Mononuclear cell (primary cell): ENCODE measurements at regions not wholly inside any gene's neighbourhood (a gene's known extent, or its start where the extent isn't known, plus 50 kb on each side); places are given as distances from the start of the nearest gene placed in this dataset.
"Not testable (repeated sequence)": the region's sequence is repeated elsewhere in the genome, so short reads cannot be mapped to it uniquely, and the experiment has no call there.

Source experiments
- H3K27me3 ChIP-seq: 2 replicates; pipeline ENCODE4 v1.6.0; 2011; ENCODE audit warnings: low read length, control low read depth; ENCODE audit not compliant: insufficient read depth
- H3K4me1 ChIP-seq: 2 replicates; pipeline ENCODE4 v1.5.1; 2011; ENCODE audit warnings: mild to moderate bottlenecking, low read length, control low read depth; ENCODE audit not compliant: insufficient read depth
- H3K4me3 ChIP-seq: 2 replicates; pipeline ENCODE4 v1.5.1; 2011; ENCODE audit warnings: mild to moderate bottlenecking, low read length, moderate library complexity
- H3K9me3 ChIP-seq: 2 replicates; pipeline ENCODE4 v1.5.1; 2011; ENCODE audit warnings: low read depth, mild to moderate bottlenecking, control low read depth, low read length

- not testable (repeated sequence) for H3K27me3 ChIP-seq, H3K4me3 ChIP-seq, H3K4me1 ChIP-seq, H3K9me3 ChIP-seq
Measured at GRCh38 chr6:14301477-14301876, 183.9 kb downstream of the CD83 start.

- no peak overlapping the region for H3K4me3 ChIP-seq
- no peaks in the 10 kb centered on the region for H3K4me1 ChIP-seq
- no peaks in the 10 kb centered on the region for H3K27me3 ChIP-seq
Measured at GRCh38 chr6:14305131-14305530, 187.6 kb downstream of the CD83 start.

DNA sequence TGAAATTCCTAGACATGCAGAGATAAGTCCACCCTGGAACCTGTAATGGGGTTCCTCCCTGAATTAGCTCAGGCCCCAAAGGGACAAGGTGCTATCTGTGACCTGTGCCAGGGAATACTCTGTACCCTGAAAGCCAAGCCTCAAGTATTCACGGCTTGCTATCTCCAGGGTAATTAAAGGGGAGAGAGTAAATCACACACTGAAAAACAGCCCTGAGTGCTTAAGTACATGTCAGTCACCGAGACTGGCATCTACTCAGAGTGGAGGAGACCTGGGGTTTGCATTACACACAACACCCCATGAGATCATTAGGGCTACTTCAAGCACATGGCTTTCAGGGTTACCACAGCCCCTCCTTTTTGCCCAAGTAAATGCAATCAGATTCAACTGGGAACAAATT, 188.1 kb downstream of the CD83 start:
- no peaks in the 10 kb centered on the region for H3K9me3 ChIP-seq

More at GRCh38 chr6:14305131-14305530, 187.6 kb downstream of the CD83 start:
- H3K9me3 ChIP-seq: no peaks in the 10 kb centered on the region

GRCh38 chr6:14306151-14306906, 188.8 kb downstream of the CD83 start:
- Histone ChIP-seq H3K4me3 (no peak overlapping the region), H3K4me1 (no peaks in the 10 kb centered on the region), H3K9me3 (no peaks in the 10 kb centered on the region), H3K27me3 (no peaks in the 10 kb centered on the region)

More for the DNA sequence above, 188.1 kb downstream of the CD83 start:
- H3K27me3 ChIP-seq: no peaks in the 10 kb centered on the region
- H3K4me1 ChIP-seq: no peaks in the 10 kb centered on the region
- no peak overlapping the region for H3K4me3 ChIP-seq

DNA sequence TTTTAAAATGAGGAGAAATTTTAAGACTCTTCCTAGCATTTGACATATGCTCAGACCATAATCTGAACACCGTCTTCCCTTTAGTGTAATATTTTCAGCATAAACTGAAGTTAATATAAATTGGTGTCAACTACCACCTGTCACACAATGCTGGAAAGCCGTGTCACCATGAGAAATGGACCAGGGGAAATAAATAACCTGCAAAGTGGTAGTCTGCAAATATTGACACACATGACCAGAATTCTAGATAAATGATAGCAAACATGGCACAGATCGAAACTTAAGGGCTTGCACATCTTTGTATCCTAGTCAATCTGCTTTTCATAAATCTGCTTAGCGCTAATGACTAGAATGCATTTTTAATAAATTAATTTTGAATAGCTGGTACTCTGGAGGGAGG, 191.9 kb downstream of the CD83 start:
- Histone ChIP-seq H3K4me1 (peaks cover 4% of the 10 kb centered on the region), H3K9me3 (no peaks in the 10 kb centered on the region), H3K27me3 (no peaks in the 10 kb centered on the region), H3K4me3 (no peak overlapping the region)

- Histone ChIP-seq H3K27me3 (no peaks in the 10 kb centered on the region), H3K4me3 (no peak overlapping the region), H3K9me3 (no peaks in the 10 kb centered on the region), H3K4me1 (peaks cover 4% of the 10 kb centered on the region)
Measured at GRCh38 chr6:14309951-14310445, 192.4 kb downstream of the CD83 start.

DNA sequence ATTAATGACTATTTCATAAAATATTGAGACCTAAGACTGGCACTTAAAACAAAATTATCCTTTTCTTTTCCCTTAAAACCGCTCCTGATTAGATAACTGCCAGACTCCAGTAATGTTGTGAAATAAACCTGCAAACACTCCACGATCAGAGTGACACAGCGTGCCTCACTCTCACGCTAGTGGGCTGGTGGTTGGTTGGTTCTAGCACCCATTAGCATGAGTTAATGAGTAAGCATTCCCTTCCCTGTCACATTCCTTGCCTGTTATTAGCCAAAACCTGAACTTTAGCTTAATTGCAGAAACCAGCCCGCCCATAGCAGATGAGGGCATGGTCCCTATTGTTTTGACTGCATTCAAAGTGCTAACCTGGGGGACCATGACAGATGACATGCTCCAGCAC, 193.4 kb downstream of the CD83 start:
- Histone ChIP-seq H3K9me3 (no peaks in the 10 kb centered on the region), H3K4me3 (no peak overlapping the region), H3K27me3 (no peaks in the 10 kb centered on the region), H3K4me1 (peaks cover 4% of the 10 kb centered on the region)

GRCh38 chr6:14312587-14312986, 195.0 kb downstream of the CD83 start:
- H3K27me3 ChIP-seq: no peaks in the 10 kb centered on the region
- no peaks in the 10 kb centered on the region for H3K9me3 ChIP-seq
- H3K4me1 ChIP-seq: peaks cover 16% of the 10 kb centered on the region
- H3K4me3 ChIP-seq: no peak overlapping the region

GRCh38 chr6:14313248-14313647, 195.7 kb downstream of the CD83 start:
- no peak overlapping the region for H3K4me3 ChIP-seq
- peaks cover 16% of the 10 kb centered on the region for H3K4me1 ChIP-seq
- H3K9me3 ChIP-seq: no peaks in the 10 kb centered on the region
- H3K27me3 ChIP-seq: no peaks in the 10 kb centered on the region

GRCh38 chr6:14315353-14315752, 197.8 kb downstream of the CD83 start:
- Histone ChIP-seq H3K4me3 (no peak overlapping the region), H3K9me3 (no peaks in the 10 kb centered on the region), H3K4me1 (peaks cover 16% of the 10 kb centered on the region), H3K27me3 (no peaks in the 10 kb centered on the region)

DNA sequence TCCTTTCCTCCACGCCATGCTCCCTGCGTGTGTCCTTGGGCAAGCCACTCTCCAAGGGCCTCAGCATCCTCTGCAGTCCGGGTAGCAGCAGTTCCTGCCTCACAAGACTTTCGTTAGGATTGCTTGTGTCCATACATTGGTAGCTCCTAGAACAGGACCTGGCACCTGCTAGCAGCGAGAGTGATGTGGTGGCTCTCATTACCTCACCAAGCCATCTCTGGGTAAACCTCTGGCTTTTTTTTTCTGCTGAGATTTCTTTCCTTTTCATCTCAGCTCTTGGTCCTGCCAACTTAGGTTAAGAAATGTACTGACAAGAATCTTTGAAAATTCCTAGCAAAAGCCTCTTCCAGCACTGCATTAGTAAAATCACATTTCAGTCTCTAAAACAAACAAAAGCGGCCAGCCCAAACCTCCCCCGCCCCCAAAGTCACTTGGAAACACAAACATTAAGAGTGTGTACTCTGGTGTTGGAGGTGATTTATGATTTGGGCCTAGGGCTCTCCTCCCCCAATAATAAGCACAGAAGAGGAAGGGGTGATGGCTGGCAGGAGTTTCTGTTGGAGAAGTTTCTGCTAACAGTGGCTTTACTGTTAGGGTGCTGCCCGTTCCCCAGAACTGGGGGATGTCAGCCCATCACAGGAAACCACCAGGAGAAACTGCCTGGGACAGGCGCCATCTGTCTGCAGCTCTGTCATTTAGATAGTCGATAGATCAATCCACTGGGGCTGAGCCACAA, 199.2 kb downstream of the CD83 start:
- no peaks in the 10 kb centered on the region for H3K27me3 ChIP-seq
- no peaks in the 10 kb centered on the region for H3K9me3 ChIP-seq
- H3K4me1 ChIP-seq: peaks cover 16% of the 10 kb centered on the region
- H3K4me3 ChIP-seq: no peak overlapping the region

DNA sequence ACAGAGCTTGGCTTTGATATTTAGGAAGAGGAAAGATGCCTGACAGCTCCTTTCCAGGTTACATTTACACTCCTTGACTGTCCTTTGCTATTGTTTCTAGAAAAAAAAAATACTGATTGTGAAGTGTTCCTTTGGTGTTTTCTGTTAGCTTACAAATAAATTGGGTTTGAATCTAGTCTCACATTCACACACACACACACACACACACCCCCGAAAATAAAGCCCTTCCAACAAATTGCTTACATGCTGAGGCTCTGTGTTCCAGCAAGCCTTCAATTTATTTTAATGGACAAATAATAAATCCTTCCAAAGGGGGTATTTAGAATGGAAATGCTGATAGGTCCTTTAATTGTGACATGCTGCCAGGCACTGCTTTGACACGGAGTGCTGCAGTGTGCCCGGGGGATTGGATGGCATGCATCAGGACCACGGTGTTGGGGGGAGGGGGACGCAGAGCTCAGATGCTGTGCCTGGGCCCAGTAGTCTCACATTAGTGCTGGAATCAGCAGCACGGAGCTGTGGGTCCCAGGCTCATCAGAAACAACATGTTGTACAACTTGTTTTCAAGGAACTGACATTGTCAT, 199.9 kb downstream of the CD83 start:
- H3K9me3 ChIP-seq: no peaks in the 10 kb centered on the region
- H3K4me3 ChIP-seq: no peak overlapping the region
- peaks cover 16% of the 10 kb centered on the region for H3K4me1 ChIP-seq
- H3K27me3 ChIP-seq: no peaks in the 10 kb centered on the region

- peaks cover 12% of the 10 kb centered on the region for H3K4me1 ChIP-seq
- H3K9me3 ChIP-seq: no peaks in the 10 kb centered on the region
- no peak overlapping the region for H3K4me3 ChIP-seq
- no peaks in the 10 kb centered on the region for H3K27me3 ChIP-seq
Measured at GRCh38 chr6:14320332-14320731, 202.8 kb downstream of the CD83 start.

DNA sequence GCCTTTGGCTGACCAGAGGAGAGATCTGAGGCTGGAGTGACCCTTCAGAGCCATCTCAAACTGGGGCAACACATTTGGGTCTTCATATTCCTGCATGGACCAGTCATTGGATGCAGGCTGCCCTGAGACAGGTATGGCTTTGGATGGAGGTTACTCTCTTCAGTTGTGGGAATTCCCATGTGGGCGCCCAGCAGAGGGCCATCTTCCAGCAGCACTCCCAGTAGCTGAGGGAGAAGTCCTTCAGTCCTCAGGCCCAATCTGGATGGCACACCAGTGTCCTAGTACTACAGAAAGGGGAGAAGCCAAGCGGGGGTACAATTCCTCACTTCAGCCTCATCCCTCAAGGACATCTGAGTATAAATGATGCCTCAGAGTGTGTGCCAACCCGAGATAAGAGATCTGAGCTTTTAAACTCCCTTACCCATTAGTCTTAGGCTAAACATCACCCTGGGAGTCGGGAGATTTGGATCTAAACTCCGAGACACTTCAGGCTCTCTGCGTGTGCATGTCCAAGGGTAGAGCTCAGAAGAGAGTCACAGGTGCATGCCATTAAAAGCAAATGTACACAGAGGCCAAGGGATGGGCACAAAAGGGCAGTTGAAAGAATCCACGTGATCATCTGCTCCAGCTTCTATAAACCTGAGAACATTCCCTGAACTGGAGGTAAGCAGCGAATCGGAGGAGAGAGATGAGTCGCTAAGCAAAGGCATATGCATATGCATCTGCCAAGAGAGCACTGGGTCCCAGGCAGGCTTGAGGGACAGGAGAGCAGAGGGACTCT, 204.6 kb downstream of the CD83 start:
- H3K4me1 ChIP-seq: peaks cover 1% of the 10 kb centered on the region
- H3K9me3 ChIP-seq: no peaks in the 10 kb centered on the region
- no peak overlapping the region for H3K4me3 ChIP-seq
- no peaks in the 10 kb centered on the region for H3K27me3 ChIP-seq

DNA sequence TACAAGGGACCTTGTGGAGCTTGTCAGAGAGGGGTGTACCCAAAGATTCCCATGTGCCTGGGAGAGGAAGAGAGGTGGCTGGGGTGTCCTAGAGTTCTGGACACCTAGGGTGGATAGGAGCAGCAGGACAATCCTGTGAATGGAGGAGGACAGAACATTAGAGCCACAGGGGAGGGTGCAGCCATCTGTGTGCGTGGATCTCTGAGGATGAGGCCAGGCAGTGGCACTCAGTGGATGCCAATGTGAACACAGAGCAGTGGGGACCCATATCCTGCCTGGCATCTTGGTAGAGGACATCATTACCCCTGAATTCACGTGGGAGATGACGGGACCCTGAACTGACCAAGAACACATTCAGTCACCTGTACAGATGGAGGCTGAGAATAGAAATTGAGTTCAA, 205.3 kb downstream of the CD83 start:
- Histone ChIP-seq H3K4me3 (no peak overlapping the region), H3K9me3 (no peaks in the 10 kb centered on the region), H3K27me3 (no peaks in the 10 kb centered on the region), H3K4me1 (no peaks in the 10 kb centered on the region)
